GM21381 (cell line): ENCODE measurements at regions not wholly inside any gene's neighbourhood (a gene's known extent, or its start where the extent isn't known, plus 50 kb on each side); places are given as distances from the start of the nearest gene placed in this dataset.

Experiments used
- ATAC-seq: cut with Tn5 transposase; IDR thresholded peaks from one replicate; pipeline ENCODE4 v1.9.1; 2021; ENCODE audit warnings: mild to moderate bottlenecking, moderate library complexity; ENCODE audit not compliant: unreplicated experiment

DNA sequence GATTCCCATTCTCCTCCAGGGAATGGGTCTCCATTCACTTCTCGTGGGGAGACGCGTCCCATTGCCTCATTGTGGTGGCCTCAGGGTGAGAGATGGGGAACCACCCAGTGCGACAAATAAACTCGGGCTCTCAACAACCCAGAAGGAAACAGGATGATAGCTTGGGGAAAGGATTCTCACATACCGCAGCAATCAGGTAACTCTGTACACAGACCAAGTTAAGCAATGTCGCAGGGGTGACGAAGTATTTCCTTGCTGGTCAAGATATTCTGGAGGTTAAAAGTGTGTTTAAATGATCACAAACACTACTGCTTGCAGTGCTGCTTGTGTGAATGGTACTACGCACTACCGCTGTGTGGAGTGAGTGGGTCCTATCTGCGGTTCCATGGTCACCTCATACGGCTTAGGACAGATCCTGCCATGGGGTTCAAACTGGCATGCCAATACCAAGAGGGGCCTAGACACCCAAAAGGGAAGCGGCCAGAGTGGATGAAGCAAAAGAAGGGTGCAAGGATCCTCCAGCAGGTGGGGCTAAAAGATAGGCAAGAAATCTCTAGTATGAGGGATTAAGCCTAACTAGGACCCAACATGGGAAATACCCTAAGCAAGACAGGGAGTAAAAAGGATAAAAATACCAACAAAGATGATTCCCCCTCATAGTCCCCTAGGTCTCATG, 143.8 kb upstream of the TMEM106B start:
- peak; percentile 75 for ATAC-seq

DNA sequence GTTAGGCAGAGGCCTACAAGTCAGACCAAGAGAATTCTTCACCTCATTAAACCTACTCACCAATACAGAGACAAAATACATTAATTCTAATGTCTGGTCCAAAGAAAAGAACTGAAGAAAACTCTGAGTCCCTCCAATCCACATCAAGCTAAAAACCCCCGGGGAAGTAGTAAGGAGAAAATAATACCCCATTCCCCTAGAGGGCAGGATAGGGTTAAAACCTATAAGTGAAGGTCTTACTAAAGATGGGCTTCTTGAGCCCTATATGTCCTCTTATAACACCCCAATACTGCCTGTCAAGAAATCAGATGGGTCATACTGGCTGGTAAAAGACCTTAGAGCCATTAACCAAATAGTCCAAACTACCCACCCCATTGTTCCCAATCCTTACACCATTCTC, 141.3 kb upstream of the TMEM106B start:
- no peak for ATAC-seq

DNA sequence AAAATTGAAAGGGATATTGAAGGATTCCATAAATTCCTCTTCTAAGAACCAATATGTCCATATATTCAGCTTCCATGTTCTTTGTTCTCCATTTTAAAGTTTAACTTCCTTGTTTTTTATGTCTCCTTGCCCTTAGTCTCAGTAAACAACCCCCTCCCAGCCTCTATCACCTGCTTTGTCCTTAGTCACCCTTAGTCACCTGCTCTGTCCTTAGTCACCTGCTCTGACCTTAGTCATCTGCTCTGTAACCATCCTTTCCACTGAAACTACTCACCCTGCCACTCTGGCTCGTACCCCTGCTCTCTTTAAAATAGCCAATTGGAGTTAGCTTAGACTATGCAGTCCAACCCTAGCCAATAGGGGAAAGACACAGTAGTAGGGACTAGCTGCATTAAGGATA, 136.2 kb upstream of the TMEM106B start:
- ATAC-seq = no peak

DNA sequence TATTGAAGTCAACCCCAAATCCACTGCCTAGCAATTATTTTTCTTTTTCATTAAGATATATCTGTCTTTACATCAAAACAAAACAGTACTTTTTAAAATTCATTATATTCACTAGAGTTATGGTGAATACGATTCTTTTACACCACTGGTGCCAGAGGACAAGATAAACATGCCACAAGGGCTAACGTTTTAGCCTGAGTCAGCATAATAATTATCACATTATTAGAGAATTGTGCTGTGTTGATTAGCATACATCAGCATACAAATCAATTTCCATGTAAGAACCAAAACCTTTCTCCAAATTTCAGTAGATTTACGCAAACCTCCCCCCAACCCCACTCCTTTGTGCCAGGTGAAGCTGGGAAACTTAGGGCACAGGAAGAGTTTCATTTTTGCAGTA, 131.1 kb upstream of the TMEM106B start:
- ATAC-seq = no peak

DNA sequence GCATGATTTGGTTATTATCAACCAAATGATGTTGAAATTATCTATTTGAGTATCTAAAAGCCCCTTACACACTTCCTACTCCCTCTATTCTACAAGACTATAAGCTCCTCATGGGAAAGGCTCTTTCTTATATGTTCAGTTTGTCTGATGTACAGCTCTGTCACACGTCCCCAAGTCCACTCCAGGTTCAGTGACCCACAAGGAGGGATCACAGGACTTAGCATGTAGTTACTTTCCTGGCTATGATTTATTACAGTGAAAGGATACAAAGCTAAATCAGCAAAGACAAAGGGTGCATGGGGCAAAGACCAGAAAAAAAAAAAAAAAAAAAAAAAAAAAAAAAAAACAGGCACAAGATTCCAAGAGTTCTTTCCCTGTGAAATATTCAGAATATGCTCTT, 125.6 kb upstream of the TMEM106B start:
- ATAC-seq = no peak

DNA sequence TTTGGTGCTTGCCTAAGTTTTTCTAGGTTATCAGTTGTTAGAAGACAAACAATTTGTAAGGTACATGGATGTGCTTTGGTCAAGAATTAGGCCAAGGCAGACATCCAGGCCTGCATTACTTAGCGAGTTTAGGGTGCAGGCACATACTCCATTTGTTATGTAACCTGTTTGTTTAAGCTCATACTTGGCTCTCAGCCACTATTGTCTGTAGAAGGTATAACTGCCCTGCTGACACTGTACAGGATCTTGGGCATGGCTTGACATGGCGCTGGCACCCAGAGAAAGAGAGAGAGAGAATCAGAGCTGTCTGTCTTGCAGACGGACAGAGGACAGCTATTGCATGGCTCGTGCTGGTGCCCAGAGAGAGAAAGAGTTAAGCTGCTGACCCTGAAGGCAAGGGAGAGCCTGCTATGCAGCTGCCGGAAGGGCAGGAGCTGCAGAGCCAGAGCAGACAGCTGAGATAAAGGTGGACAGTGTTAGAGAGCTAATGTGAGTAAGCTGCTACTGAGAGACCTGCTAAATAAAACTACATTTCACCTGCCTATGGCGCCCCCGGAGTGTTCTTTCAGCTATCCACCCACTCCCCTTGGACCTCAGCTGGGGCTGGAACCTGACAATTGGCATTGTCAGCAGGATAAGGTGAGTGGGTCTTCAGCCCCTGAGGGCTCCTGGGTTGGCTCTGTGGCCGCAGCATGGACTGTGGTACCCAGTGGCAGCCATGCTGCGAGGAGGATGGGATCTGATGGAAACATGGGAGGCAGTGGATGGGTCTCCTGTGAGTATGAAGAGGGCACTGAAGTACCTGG, 120.9 kb upstream of the TMEM106B start:
- ATAC-seq = no peak

DNA sequence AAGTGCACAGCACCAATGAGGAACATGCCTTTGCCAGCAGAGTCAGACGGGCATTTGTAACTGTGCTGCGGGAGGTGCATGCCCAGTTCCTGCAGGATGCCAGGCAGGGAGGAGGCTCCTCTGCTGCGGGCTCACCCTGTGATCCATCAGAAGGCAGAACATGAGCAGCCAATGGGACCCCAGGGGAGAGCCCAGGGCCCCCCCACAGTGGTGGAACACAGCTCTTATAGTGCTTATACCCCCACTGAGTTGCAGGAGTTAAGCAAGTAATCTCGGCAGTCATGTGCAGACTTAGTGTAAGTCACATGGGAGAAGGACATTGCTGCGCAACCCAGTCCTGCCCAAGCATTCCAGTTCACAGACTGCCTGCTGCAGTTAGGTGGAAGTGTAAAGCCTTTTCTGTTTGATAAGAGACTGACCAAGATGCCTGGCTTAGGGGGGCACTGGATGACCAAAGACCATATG, 120.3 kb upstream of the TMEM106B start:
- ATAC-seq = no peak

DNA sequence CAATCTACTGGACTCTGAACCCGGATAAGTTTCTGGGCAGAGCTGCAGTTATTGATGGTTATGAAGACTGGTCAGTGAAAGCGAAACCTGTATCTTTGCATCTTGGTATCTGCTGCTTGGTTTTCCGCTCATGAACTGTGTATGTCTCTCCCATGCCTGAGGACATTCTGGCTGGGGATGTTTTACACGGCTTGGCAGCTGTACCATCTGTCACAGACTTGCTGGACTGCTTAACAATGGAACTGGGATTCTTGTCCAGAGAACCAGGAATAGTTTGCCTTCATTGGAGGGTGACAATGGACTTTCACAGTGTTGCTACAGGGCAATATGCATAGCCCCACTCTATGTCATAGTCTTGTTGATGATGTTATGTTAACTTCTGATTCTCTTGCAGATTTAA, 119.9 kb upstream of the TMEM106B start:
- ATAC-seq = no peak

DNA sequence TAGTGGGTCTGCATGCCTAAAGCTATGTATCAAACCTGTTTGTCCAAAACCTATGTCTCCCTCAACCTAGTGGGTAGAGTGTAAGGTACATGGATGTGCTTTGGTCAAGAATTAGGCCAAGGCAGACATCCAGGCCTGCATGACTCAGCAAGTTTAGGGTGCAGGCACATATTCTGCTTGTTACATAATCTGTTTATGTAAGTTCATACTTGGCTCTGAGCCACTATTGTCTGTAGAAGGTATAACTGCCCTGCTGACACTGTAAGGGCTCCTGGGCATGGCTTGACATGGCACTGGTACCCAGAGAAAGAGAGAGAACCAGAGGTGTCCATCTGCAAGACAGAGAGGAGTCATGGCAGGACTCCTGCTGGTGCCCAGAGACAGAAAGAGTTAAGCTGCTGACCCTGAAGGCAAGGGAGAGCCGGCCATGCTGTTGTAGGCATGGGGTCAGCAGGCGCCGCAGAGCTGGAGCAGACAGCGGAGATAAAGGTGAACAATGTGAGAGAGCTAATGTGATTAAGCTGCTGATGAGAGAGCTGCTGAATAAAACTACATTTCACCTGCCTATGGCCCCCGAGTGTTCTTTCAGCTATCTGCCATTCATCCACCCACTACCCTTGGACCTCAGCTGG, 118.5 kb upstream of the TMEM106B start:
- no peak for ATAC-seq

DNA sequence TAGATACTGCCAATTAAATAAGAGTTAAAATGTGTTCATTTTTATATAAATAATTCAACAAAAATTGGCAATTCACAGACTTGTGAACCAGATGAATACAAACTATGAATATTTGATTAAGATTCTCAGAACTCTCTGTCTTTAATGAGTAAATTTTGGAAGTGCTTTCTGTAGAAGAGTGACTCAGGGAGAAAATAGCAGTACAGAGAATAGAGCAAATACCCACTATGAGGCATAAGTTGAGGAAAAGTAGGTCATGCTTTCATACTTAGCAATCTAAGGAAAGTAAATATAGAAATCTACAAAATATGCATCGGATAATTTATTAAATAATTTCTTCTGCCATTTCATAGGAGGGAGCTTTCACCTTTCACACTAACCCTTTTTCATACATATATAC, 117.7 kb upstream of the TMEM106B start:
- ATAC-seq = no peak

DNA sequence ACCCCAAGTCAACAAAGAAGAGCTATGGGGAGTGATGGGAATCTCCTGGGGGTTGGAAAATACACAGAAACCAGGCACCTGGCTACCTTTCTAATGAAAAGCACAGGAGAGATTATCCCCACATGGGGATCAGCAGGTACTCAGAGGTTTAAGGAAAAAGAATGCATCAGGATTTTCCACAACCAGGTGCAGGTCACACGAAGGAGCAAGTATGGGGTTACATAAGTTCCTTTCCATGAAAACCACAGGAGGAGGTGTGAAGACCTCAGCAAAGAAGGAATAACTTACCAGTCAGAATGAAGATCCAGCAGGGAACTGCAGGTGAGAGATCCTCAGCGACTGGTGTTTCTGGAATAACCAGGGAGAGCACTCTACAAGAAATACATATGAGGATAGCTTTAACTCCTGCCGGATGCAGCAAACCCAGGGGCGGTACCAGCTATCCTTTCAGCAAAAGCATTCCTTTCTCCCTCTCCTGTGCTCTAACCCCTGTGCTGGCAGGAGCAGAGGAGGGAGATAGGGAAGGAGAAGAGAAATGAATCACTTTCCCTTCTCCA, 116.7 kb upstream of the TMEM106B start:
- no peak for ATAC-seq

DNA sequence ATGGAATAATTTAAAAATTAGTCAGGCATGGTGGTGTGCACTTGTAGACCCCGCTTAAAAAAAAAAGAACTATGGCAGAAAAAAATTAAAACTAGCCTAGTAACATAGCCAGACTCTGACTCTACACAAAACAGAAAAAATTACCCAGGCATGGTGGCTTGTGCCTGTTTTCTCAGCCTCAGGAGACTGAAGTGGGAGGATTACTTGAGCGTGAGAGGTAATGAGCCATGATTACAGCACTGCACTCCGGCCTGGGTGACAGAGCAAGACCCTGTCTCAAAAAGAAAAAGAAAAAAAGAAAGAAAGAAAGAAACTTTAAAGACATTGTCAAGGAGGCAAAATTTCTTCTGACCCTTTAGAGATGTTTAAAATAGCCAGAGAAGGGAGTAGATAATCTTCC, 109.0 kb upstream of the TMEM106B start:
- no peak for ATAC-seq

DNA sequence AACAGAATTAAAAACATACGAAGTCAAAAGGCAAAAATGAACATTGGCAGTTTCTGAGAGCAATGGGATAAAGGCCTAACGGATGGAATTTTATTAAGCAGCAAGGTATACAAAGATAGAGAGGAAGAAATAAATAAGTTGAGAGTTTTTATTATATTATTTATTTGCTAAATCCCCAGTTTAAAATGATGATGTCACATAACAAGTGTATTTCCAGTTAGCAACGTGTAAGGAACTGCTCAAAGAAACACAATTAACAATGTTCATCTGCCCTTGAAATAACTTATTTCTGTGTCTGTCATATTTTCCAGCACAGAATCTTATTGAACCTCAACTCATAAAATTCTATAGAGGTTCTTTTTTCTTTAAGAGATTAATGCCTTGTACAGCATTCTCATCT, 108.6 kb upstream of the TMEM106B start:
- no peak for ATAC-seq

DNA sequence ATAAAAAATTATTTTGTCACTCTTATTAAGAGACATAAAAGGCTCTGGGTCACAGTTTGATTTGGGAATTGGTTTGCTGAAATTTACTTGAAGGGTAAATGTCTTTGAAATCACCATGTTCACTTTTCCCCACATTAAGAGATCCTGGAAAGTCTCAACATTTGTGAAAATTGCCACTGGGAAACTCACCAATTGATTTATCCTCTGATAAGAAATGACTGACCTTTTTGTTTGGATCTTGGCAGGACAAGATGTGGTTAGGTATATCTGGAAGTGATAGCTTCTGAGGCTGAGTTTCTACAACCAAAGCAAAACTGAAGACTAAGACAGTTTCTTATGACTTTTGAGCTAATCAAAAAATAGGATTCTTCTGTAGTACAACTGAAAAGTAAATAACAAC, 107.1 kb upstream of the TMEM106B start:
- no peak for ATAC-seq

DNA sequence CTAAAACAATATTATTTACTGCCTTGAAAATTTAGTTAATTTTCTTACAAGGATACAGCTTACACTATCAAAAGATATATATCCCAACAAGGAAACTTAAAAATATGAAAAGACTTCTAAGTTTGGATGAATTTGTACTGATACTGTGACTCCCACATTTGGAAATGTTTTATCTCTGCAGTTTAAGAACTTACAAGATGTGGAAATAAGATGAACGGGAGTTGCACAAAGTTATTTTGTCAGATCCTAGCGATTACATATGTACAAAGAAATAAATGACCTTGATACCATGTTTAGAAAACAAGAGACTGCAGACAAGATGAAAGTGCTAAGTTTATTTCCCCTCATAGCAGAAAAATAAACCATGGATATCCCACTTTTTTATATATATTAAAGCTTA, 103.7 kb upstream of the TMEM106B start:
- ATAC-seq = no peak

DNA sequence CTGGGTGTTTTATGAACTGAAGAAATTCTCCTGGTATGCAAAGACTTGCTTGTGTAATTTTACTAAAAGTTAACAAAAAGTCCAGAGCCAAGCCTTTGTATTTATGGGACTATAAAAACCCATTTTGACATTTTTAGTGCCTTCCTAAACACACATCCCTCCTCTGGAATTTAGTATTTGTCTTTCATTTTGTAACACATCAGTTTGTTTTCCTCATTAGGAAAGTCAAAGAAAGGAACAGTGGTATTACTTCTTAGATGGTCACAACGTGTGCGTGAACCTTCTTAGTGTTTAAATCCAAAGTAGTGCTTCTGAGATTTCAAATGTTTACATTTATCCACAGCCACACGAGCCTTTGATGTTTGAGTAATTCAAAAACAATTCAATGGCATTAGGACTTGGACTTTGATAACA, 103.2 kb upstream of the TMEM106B start:
- ATAC-seq = no peak

DNA sequence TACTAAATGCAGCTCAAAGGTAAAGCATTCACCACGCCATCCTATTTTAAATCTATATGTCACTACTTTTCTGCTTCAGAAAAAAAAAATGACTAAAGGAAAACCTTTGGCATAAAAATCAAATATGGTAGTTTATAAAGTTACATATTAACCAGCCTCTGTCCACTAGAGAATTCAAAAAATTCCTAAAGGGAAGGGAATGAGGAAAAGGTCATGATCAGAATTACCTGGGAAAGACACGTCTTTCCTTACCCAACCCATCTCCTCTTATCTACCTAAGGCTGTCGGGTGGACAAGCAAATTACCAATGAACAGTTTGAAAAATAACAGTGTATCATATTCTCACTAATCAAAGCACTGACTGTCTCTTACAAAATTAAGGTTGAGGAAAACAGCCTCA, 100.7 kb upstream of the TMEM106B start:
- no peak for ATAC-seq

DNA sequence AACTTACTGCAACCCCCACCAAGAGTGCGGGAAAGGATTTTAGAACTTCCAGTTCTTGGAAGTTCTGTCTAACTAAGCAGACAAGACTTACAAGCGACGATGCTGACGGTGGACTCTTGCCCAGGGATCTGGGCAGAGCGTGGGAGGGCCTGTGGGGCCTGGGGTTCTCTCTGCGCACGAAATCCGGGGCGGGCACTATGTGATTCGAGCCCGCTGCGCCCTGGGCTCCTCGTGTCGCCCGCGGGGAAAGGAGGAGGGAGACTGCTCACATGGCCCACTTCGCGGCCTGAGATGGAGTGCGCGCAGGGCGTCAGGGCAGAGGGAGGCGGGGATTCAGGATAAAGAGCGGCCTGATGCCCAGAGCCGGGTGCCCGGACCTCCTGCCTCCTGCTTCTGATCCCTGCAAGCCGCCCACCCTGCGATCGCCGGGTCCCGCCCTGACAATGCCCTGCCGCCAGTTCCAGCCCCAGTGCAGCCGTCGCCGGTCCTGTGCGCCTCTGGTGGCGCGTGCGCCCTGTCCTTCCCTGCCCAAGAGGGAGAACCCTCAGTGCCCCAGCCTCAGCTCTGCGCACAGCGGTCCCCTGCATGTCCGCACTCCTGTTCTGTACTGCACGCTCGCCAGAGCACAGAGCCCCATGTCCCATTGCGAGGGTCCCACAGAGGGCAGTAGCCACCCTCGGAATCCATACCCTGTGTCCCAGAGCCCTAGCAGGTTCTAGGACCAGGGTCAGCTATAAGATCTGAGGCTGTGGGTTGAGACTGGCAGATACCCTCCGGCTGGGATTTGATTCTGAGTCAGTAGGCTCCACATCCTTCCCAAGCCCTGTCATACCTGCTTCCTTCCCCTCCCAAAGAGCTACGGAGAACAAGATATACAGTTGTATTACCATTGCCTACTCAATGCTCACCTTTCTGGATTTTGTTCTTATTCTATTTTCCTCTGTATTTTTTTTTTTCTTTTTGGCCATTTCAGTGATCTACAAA, 99.4 kb upstream of the TMEM106B start:
- no peak for ATAC-seq

DNA sequence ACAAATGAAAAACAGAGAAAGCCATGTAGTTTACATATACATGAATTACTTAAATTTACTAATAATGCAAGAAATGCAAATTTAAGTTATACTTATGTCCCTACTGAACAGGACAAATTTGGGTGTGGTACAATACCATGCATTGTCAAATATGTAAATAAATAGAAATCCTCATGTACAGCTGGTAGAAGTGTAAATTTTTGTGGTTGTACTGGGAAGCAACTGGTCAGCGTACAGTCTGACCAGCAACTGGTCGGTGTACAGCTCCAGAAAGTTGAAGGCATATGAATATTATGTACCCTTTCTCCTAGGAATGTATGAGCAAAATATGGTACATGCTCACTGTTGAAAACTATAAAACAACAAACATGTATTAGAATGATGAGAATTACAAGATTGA, 93.9 kb upstream of the TMEM106B start:
- no peak for ATAC-seq

DNA sequence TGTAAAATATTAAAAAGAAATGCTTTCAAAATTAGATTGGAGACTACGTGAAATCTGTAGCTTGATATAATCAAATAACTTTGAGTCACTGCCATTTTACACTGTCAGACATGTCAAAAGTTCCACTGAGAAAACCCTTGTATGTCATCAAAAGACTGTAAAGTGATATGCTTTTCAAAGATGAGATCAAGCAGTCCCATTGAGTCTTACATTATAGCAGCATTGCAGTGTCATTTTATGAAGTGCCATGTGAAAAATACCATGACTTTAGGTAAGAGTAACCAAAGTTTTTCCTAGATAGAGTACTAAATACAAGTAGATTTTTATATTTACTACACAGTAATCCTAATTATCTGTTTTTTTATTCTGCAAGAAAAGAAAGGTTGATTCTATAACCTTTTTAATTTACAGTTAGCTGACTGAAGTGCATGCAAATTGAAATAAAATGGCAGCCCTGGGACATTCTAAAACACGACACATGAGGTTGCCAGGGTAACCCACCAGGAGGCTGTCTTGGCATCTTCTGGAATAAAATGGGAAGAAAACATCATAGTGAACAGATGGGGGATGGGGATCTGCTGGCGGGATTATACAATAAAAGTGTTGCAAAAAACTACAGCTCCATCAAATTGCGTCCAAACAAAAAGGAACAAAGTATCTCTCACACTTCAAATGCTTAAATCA, 91.3 kb upstream of the TMEM106B start:
- ATAC-seq = no peak
